Endometrial microvascular endothelial cells (primary cell): ENCODE measurements at regions not wholly inside any gene's neighbourhood (a gene's known extent, or its start where the extent isn't known, plus 50 kb on each side); places are given as distances from the start of the nearest gene placed in this dataset.
"Not testable (repeated sequence)": the region's sequence is repeated elsewhere in the genome, so short reads cannot be mapped to it uniquely, and the experiment has no call there.

ENCODE experiments used
- in situ Hi-C: cut with HindIII; loops from 2 replicates; pipeline ENCODE4 v1.10.0; 2017; ENCODE audit warnings: low sequenced_read_pairs, low pct_unique_long_range_greater_than_20kb; ENCODE audit errors: inconsistent ontology term

- in situ Hi-C loops = loop anchor here (25.0 kb wide), 2 partner anchors 518 to 943 kb away; no protein-coding TSS in a partner anchor
These were observed 63.9 kb downstream of the MAT2B start for GRCh38 chr5:163569284-163569683.

- in situ Hi-C loops = loop anchor here (25.0 kb wide), 2 partner anchors 516 to 941 kb away; no protein-coding TSS in a partner anchor
These were observed 66.3 kb downstream of the MAT2B start for GRCh38 chr5:163571744-163572143.

- in situ Hi-C loops = loop anchor here (25.0 kb wide), 2 partner anchors 513 to 938 kb away; no protein-coding TSS in a partner anchor
These were observed 69.3 kb downstream of the MAT2B start for GRCh38 chr5:163574472-163575440.

- in situ Hi-C loops = no loop called here
These were observed 73.2 kb downstream of the MAT2B start for GRCh38 chr5:163578652-163579051.

- in situ Hi-C loops = no loop called here
These were observed 74.3 kb downstream of the MAT2B start for GRCh38 chr5:163579729-163580128.

GRCh38 chr5:163580516-163580915 lies 75.1 kb downstream of the MAT2B start:
- in situ Hi-C loops = no loop called here

GRCh38 chr5:163583491-163584153 lies 78.2 kb downstream of the MAT2B start:
- in situ Hi-C loops = not testable (repeated sequence)

GRCh38 chr5:163585206-163585605 lies 79.8 kb downstream of the MAT2B start:
- in situ Hi-C loops = no loop called here

GRCh38 chr5:163586531-163586956 lies 81.1 kb downstream of the MAT2B start:
- in situ Hi-C loops = no loop called here

- in situ Hi-C loops = no loop called here
These were observed 89.5 kb downstream of the MAT2B start for GRCh38 chr5:163594951-163595350.

- in situ Hi-C loops = no loop called here
These were observed 90.7 kb downstream of the MAT2B start for GRCh38 chr5:163595932-163596607.

GRCh38 chr5:163596608-163597315 lies 91.3 kb downstream of the MAT2B start:
- in situ Hi-C loops = no loop called here

- in situ Hi-C loops = no loop called here
These were observed 98.6 kb downstream of the MAT2B start for GRCh38 chr5:163604013-163604412.

- in situ Hi-C loops = no loop called here
These were observed 101.8 kb downstream of the MAT2B start for GRCh38 chr5:163607256-163607655.

GRCh38 chr5:163608621-163609020 lies 103.2 kb downstream of the MAT2B start:
- in situ Hi-C loops = no loop called here

GRCh38 chr5:163609910-163610309 lies 104.5 kb downstream of the MAT2B start:
- in situ Hi-C loops = no loop called here

GRCh38 chr5:163612358-163613149 lies 107.1 kb downstream of the MAT2B start:
- in situ Hi-C loops = no loop called here

- in situ Hi-C loops = no loop called here
These were observed 107.7 kb downstream of the MAT2B start for GRCh38 chr5:163613150-163613442.
